Gastrocnemius medialis (tissue), 4 donors: ENCODE measurements at regions not wholly inside any gene's neighbourhood (a gene's known extent, or its start where the extent isn't known, plus 50 kb on each side); places are given as distances from the start of the nearest gene placed in this dataset.

Experiments used
- CTCF ChIP-seq, 5 experiments: fragments of 450-650 bp in 3 of 5; fragments of 200-600 bp in 2 of 5; sonication (generic) in 2 of 5; IDR thresholded peaks in 4 of 5; conservative IDR thresholded peaks in 1 of 5; 1 replicate in 4 of 5; 2 replicates in 1 of 5; pipeline ENCODE4 v1.5.1; 2016 to 2019; ENCODE audit warnings: antibody characterized with exemption in 5 of 5, mild to moderate bottlenecking in 3 of 5, moderate library complexity in 3 of 5
- POLR2A ChIP-seq, 2 donors: fragments of 450-650 bp; IDR thresholded peaks; one replicate each; pipeline ENCODE4 v1.6.1; 2017; ENCODE audit warnings: antibody characterized with exemption in 2 of 2, mild to moderate bottlenecking in 2 of 2, moderate library complexity in 2 of 2

- TF ChIP-seq CTCF (IDR thresholded peaks at IDR 0.05 in 4 of 5, conservative IDR thresholded peaks at IDR 0.05 in 1 of 5) = no peak
- TF ChIP-seq POLR2A (IDR thresholded peaks at IDR 0.05) = no peak
These were observed 1063.2 kb upstream of the ACO1 start for GRCh38 chr9:31321256-31321655.
